HEK293 (cell line): ENCODE measurements at regions not wholly inside any gene's neighbourhood (a gene's known extent, or its start where the extent isn't known, plus 50 kb on each side); places are given as distances from the start of the nearest gene placed in this dataset.

Experiments
- CTCF ChIA-PET: fragments of 350-600 bp; formaldehyde crosslinking; extraction: SDS; loops from one replicate; lab custom pipeline; 2021; ENCODE audit warnings: antibody characterized with exemption; lab: Yijun Ruan, JAX
- POLR2A ChIA-PET: fragments of 300-600 bp; formaldehyde crosslinking; extraction: SDS; loops from one replicate; lab custom pipeline; 2020; ENCODE audit warnings: antibody characterized with exemption, inconsistent platforms; lab: Yijun Ruan, JAX
- H3K27ac ChIP-seq: fragments of 200-500 bp; sonication (Bioruptor generic); 2 replicates; pipeline ENCODE4 v1.5.1; 2014; ENCODE audit warnings: low read depth, low read length, control low read depth, inconsistent platforms; ENCODE audit errors: extremely low read depth
- H3K36me3 ChIP-seq, 2 experiments: fragments of 200-500 bp in 1 of 2; sonication (Bioruptor generic) in 1 of 2; 1 replicate in 1 of 2; 2 replicates in 1 of 2; pipeline ENCODE4 v1.5.1; 2014 to 2017; ENCODE audit warnings: inconsistent platforms in 2 of 2, low read length in 2 of 2; ENCODE audit not compliant: control insufficient read depth in 2 of 2, insufficient read depth in 1 of 2
- H3K4me1 ChIP-seq: fragments of 200-500 bp; sonication (Bioruptor generic); 2 replicates; pipeline ENCODE4 v1.5.1; 2014; ENCODE audit warnings: mild to moderate bottlenecking, low read length, inconsistent platforms; ENCODE audit not compliant: control insufficient read depth, insufficient read depth
- H3K4me3 ChIP-seq: 2 replicates; pipeline ENCODE4 v1.5.1; 2011; ENCODE audit warnings: low read depth, mild to moderate bottlenecking, control low read depth, low read length, moderate library complexity
- H3K9me3 ChIP-seq: fragments of 200-500 bp; sonication (Bioruptor generic); 2 replicates; pipeline ENCODE4 v1.5.1; 2014; ENCODE audit warnings: low read depth, low read length, inconsistent platforms; ENCODE audit not compliant: control insufficient read depth, insufficient read depth
- CTCF ChIP-seq: fragments of 450-650 bp; formaldehyde crosslinking; IDR thresholded peaks from 2 replicates; pipeline ENCODE4 v1.5.1; 2016; ENCODE audit warnings: missing biosample characterization, missing genetic modification characterization
- GLIS1 ChIP-seq: fragments of 450-650 bp; formaldehyde crosslinking; IDR thresholded peaks from 2 replicates; pipeline ENCODE4 v1.5.1; 2016; ENCODE audit warnings: missing biosample characterization, missing genetic modification characterization
- HOXC10 ChIP-seq: sonication (generic); formaldehyde crosslinking; IDR thresholded peaks from 2 replicates; pipeline ENCODE4 v1.8.1; 2023; ENCODE audit warnings: mild to moderate bottlenecking, missing genetic modification reagents
- PATZ1 ChIP-seq: fragments of 450-650 bp; formaldehyde crosslinking; IDR thresholded peaks from 2 replicates; pipeline ENCODE4 v1.5.1; 2016; ENCODE audit warnings: missing biosample characterization, missing genetic modification characterization
- PRDM2 ChIP-seq: fragments of 450-650 bp; formaldehyde crosslinking; IDR thresholded peaks from 2 replicates; pipeline ENCODE4 v1.5.1; 2016; ENCODE audit warnings: missing biosample characterization, missing genetic modification characterization, borderline replicate concordance
- PRDM6 ChIP-seq: fragments of 450-650 bp; formaldehyde crosslinking; IDR thresholded peaks from 2 replicates; pipeline ENCODE4 v1.5.1; 2017; ENCODE audit warnings: missing biosample characterization, missing genetic modification characterization
- ZBTB17 ChIP-seq: fragments of 450-650 bp; formaldehyde crosslinking; IDR thresholded peaks from 2 replicates; pipeline ENCODE4 v1.5.1; 2016; ENCODE audit warnings: missing biosample characterization, missing genetic modification characterization
- ZBTB21 ChIP-seq: fragments of 450-650 bp; formaldehyde crosslinking; IDR thresholded peaks from 2 replicates; pipeline ENCODE4 v1.5.1; 2017; ENCODE audit warnings: missing biosample characterization, missing genetic modification characterization
- ZBTB48 ChIP-seq: fragments of 450-650 bp; formaldehyde crosslinking; IDR thresholded peaks from 2 replicates; pipeline ENCODE4 v1.5.1; 2016; ENCODE audit warnings: missing biosample characterization, missing genetic modification characterization
- ZNF335 ChIP-seq: fragments of 450-650 bp; formaldehyde crosslinking; conservative IDR thresholded peaks from 2 replicates; pipeline ENCODE4 v1.5.1; 2016; ENCODE audit warnings: missing biosample characterization, missing genetic modification characterization
- ZNF391 ChIP-seq: fragments of 450-650 bp; formaldehyde crosslinking; IDR thresholded peaks from 2 replicates; pipeline ENCODE4 v1.5.1; 2016; ENCODE audit warnings: low read depth, missing biosample characterization, missing genetic modification characterization, borderline replicate concordance
- ZNF501 ChIP-seq: fragments of 450-650 bp; formaldehyde crosslinking; IDR thresholded peaks from 2 replicates; pipeline ENCODE4 v1.5.1; 2016; ENCODE audit warnings: missing biosample characterization, missing genetic modification characterization
- ZNF621 ChIP-seq: fragments of 450-650 bp; formaldehyde crosslinking; IDR thresholded peaks from 2 replicates; pipeline ENCODE4 v1.5.1; 2017; ENCODE audit warnings: missing biosample characterization, missing genetic modification characterization
- ZNF654 ChIP-seq: fragments of 450-650 bp; formaldehyde crosslinking; IDR thresholded peaks from 2 replicates; pipeline ENCODE4 v1.5.1; 2016; ENCODE audit warnings: low read depth, missing biosample characterization, missing genetic modification characterization
- ZNF660 ChIP-seq: fragments of 450-650 bp; IDR thresholded peaks from 2 replicates; pipeline ENCODE4 v1.5.1; 2018; ENCODE audit warnings: missing biosample characterization, mild to moderate bottlenecking, missing genetic modification characterization
- ZNF747 ChIP-seq: fragments of 450-650 bp; formaldehyde crosslinking; IDR thresholded peaks from 2 replicates; pipeline ENCODE4 v1.5.1; 2016; ENCODE audit warnings: missing biosample characterization, missing genetic modification characterization
- ZSCAN30 ChIP-seq: fragments of 450-650 bp; IDR thresholded peaks from 2 replicates; pipeline ENCODE4 v1.5.1; 2018; ENCODE audit warnings: missing biosample characterization, mild to moderate bottlenecking, missing genetic modification characterization, moderate library complexity

GRCh38 chr6:104527311-104527710, 332.4 kb downstream of the HACE1 start:
- POLR2A ChIA-PET = no interaction called here
- Histone ChIP-seq H3K36me3 (no peaks in the 10 kb centered on the region), H3K9me3 (no peaks in the 10 kb centered on the region), H3K4me3 (no peak overlapping the region), H3K4me1 (peaks cover 3% of the 10 kb centered on the region), H3K27ac (no peak overlapping the region)
- TF ChIP-seq ZNF391 (tag by site-specific recombination) (no peak), PRDM2 (tag by site-specific recombination) (no peak), ZBTB17 (tag by site-specific recombination) (no peak), ZNF747 (tag by site-specific recombination) (no peak), ZBTB48 (no peak), ZNF621 (no peak), ZNF501 (no peak)
- CTCF ChIA-PET = interaction anchor here (0.6 to 4.7 kb wide), 28 partner anchors 9 to 1812 kb away, joined by 3 to 53 read pairs (median 4); no protein-coding TSS in a partner anchor

- Histone ChIP-seq H3K36me3 (no peaks in the 10 kb centered on the region), H3K4me1 (peaks cover 3% of the 10 kb centered on the region), H3K4me3 (no peak overlapping the region), H3K27ac (no peak overlapping the region)
- CTCF ChIA-PET = interaction anchor here (0.6 to 4.7 kb wide), 21 partner anchors 11 to 1530 kb away, joined by 3 to 53 read pairs (median 5); no protein-coding TSS in a partner anchor
- POLR2A ChIA-PET = no interaction called here
- TF ChIP-seq PRDM6 = 0 out of 2 replicates have a peak, but pooled peaks have one; percentile 21
- TF ChIP-seq ZNF335 = 0 out of 2 replicates have a peak, but pooled peaks have one; percentile 10
- no peak for TF ChIP-seq ZSCAN30 (tag by site-specific recombination)
- TF ChIP-seq GLIS1 (tag by site-specific recombination) = no peak
- TF ChIP-seq, all 188 proteins: peak for 2
- no peaks in the 10 kb centered on the region for H3K9me3 ChIP-seq
These were observed 333.3 kb downstream of the HACE1 start for GRCh38 chr6:104526376-104526775.

- no peaks in the 10 kb centered on the region for H3K9me3 ChIP-seq
- H3K4me1 ChIP-seq = peaks cover 3% of the 10 kb centered on the region
- TF ChIP-seq PATZ1 = peak; percentile 30; the same call in 1 of the 2 replicates
- no peak for TF ChIP-seq HOXC10 (CRISPR knock-in tag)
- 0 out of 2 replicates have a peak, but pooled peaks have one; percentile 35 for TF ChIP-seq ZNF335
- peak; percentile 73 for TF ChIP-seq CTCF (tag by site-specific recombination)
- TF ChIP-seq ZNF660 (tag by site-specific recombination) = peak; percentile 47; the same call in 1 of the 2 replicates
- TF ChIP-seq ZBTB21 (tag by site-specific recombination) = no peak
- TF ChIP-seq ZNF654 (tag by site-specific recombination) = peak; percentile 98
- ChIA-PET CTCF (interaction anchor here (0.6 to 4.7 kb wide), 23 partner anchors 10 to 1530 kb away, joined by 3 to 53 read pairs (median 5); no protein-coding TSS in a partner anchor), POLR2A (no interaction called here)
- H3K36me3 ChIP-seq = no peaks in the 10 kb centered on the region
- no peak overlapping the region for H3K27ac ChIP-seq
- no peak overlapping the region for H3K4me3 ChIP-seq
These were observed 333.9 kb downstream of the HACE1 start for GRCh38 chr6:104525677-104526322.
